ENCODE measurements at regions not wholly inside any gene's neighbourhood (a gene's known extent, or its start where the extent isn't known, plus 50 kb on each side); places are given as distances from the start of the nearest gene placed in this dataset.

DNA sequence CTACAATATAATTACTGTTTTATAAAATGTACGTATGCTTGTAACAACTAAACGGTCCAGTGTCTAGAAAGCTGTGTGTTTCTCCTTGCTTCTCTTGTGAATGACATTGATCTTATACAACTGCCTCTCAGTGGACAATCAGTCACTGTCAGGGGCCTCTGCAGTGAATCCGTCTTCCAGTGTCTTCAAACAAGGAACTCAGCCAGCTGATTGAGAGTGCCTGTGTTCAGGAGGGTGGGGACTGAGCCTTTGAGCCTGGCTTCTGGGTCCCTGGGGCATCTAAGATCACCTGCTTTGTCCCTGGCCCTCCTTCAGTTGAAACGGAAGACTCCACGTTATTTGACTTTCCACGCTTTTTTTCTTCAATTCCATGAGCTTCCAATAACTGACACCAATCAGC lies 133.1 kb upstream of the SFSWAP start:
- Histone ChIP-seq H3K27me3 (ENCODE audit: control insufficient read depth, insufficient read depth, low read length) (peaks cover 3% of the 10 kb centered on the region), H3K27ac (ENCODE audit: low read depth, low read length) (no peak overlapping the region), H3K4me1 (ENCODE audit: control insufficient read depth, insufficient read depth, low read length) (peaks cover 29% of the 10 kb centered on the region), H3K4me3 (ENCODE audit: low read depth, low read length) (no peak overlapping the region), H3K36me3 (ENCODE audit: control insufficient read depth, insufficient read depth, low read length) (no peaks in the 10 kb centered on the region), H3K9me3 (ENCODE audit: control insufficient read depth, insufficient read depth, low read length) (no peaks in the 10 kb centered on the region)
- DNase-seq (ENCODE audit: low read depth in 4 of 6, low spot score in 6 of 6): peak in 2 of 6 donors; percentile 24 to 38
- 43% methylated on average over 5 of the region's 6 CpGs for WGBS (ENCODE audit: insufficient coverage)

DNA sequence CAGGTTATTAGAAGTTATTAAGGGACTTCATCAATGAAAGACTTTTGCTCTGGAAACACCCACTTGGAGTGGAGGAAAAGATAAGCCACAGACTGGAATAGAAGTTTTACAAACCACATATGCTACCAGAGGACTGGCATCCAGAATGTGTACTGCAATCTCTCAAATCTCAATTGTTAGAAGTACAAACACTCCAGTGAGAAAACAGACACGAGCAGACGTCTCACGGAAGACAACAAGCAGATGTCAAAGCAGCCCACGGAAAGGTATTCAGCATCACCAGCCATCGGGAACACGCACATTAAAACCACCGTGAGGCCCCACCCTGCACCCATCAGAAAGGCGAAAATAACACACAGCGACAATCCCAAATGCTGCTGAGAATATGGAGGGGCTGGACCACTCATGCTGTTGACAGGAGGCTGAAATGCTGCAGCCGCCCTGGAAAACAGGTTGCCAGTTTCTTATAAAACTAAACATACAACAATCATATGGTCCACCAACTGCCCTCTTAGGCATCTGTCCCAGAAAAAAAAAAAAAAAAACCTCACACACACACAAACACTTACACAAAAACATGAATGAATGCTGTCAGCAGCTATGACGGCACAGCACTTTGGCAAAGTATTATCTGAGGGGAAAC lies 131.9 kb upstream of the SFSWAP start:
- no peaks in the 10 kb centered on the region for H3K36me3 ChIP-seq (ENCODE audit: control insufficient read depth, insufficient read depth, low read length)
- 64% methylated on average over 9 of the region's 11 CpGs for WGBS (ENCODE audit: insufficient coverage)
- H3K27ac ChIP-seq (ENCODE audit: low read depth, low read length): no peak overlapping the region
- no peaks in the 10 kb centered on the region for H3K9me3 ChIP-seq (ENCODE audit: control insufficient read depth, insufficient read depth, low read length)
- peak in 1 of 6 donors; percentile 88 for DNase-seq (ENCODE audit: low read depth in 4 of 6, low spot score in 6 of 6)
- H3K27me3 ChIP-seq (ENCODE audit: control insufficient read depth, insufficient read depth, low read length): peaks cover 3% of the 10 kb centered on the region
- no peak overlapping the region for H3K4me3 ChIP-seq (ENCODE audit: low read depth, low read length)
- peaks cover 25% of the 10 kb centered on the region for H3K4me1 ChIP-seq (ENCODE audit: control insufficient read depth, insufficient read depth, low read length)

DNA sequence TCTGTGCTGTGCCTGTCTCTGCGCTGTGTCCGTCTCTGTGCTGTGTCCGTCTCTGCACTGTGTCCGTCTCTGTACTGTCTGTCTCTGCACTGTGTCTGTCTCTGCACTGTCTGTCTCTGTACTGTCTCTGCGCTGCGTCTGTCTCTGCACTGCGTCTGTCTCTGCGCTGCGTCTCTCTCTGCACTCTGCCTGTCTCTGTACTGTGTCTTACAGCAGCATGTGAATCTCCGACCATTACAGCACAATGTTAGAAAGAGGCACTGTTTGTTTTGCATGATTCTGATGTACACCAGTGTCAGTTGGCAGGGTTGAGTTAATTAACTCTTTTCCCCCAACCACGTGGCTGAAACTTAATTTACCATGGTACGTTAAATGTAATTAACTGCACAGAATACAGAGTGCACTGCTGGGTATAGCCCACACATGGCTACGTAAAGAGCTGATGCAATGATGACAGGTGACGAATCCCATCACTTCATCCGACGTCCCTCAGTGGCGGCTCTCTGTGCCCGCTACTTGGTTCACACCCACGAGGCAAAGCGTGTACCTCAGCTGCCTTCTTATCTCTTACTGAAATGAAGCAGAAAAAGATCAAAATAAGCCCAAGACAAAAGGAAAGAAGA lies 127.7 kb upstream of the SFSWAP start:
- WGBS (ENCODE audit: insufficient coverage): 68% methylated on average over 13 of the region's 20 CpGs
- H3K27me3 ChIP-seq (ENCODE audit: control insufficient read depth, insufficient read depth, low read length): peaks cover 3% of the 10 kb centered on the region
- no peak overlapping the region for H3K27ac ChIP-seq (ENCODE audit: low read depth, low read length)
- H3K36me3 ChIP-seq (ENCODE audit: control insufficient read depth, insufficient read depth, low read length): no peaks in the 10 kb centered on the region
- DNase-seq (ENCODE audit: low read depth in 4 of 6, low spot score in 6 of 6): peak in 2 of 6 donors; percentile 44 to 85
- H3K4me1 ChIP-seq (ENCODE audit: control insufficient read depth, insufficient read depth, low read length): peaks cover 8% of the 10 kb centered on the region
- no peaks in the 10 kb centered on the region for H3K9me3 ChIP-seq (ENCODE audit: control insufficient read depth, insufficient read depth, low read length)
- H3K4me3 ChIP-seq (ENCODE audit: low read depth, low read length): no peak overlapping the region

DNA sequence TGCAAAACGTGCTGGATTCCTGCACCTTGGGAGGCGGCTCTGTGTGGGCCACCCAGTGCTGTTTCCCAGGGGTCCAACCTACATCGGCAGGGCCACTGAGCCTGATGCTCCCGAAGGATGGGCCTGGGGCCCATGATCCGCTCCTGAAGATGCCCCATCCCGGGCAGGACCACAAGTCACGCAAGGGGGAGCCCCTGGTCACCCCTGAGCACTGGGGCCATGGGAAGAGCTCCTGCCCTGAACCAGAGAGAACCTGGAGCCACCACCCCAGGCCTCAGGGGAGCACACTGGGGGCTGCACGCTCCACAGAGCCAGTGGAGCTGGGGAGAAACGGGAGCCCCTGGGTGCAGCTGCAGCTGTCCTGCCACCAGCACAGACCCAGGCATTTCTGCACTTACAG lies 124.6 kb upstream of the SFSWAP start:
- Histone ChIP-seq H3K36me3 (ENCODE audit: control insufficient read depth, insufficient read depth, low read length) (no peaks in the 10 kb centered on the region), H3K4me3 (ENCODE audit: low read depth, low read length) (no peak overlapping the region), H3K9me3 (ENCODE audit: control insufficient read depth, insufficient read depth, low read length) (no peaks in the 10 kb centered on the region), H3K27me3 (ENCODE audit: control insufficient read depth, insufficient read depth, low read length) (no peaks in the 10 kb centered on the region), H3K4me1 (ENCODE audit: control insufficient read depth, insufficient read depth, low read length) (peaks cover 4% of the 10 kb centered on the region), H3K27ac (ENCODE audit: low read depth, low read length) (no peak overlapping the region)
- 87% methylated on average over 9 of the region's 9 CpGs for WGBS (ENCODE audit: insufficient coverage)
- DNase-seq (ENCODE audit: low read depth in 4 of 6, low spot score in 6 of 6): no peak

DNA sequence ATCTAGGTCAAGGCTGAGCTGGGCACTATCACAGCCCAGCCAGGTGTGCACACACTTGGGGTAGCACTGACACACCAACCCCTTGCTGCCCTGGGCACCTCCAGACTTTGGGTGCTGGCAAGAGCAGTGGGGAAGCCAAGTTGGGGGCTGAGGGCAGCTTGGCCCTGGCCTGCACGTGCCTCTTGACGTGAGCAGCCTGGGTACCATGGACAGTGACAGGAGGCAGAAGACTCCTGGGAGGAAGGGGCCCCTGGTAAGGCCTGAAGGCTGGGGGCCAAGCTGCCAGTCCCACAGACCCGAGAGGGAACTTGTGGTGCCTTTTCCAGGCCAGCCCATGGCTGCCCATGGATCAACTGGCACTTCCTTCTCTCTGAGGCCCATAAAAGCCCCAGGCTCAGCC lies 124.1 kb upstream of the SFSWAP start:
- H3K27me3 ChIP-seq (ENCODE audit: control insufficient read depth, insufficient read depth, low read length): no peaks in the 10 kb centered on the region
- no peak overlapping the region for H3K4me3 ChIP-seq (ENCODE audit: low read depth, low read length)
- 64% methylated on average over 3 of the region's 3 CpGs for WGBS (ENCODE audit: insufficient coverage)
- no peaks in the 10 kb centered on the region for H3K9me3 ChIP-seq (ENCODE audit: control insufficient read depth, insufficient read depth, low read length)
- H3K36me3 ChIP-seq (ENCODE audit: control insufficient read depth, insufficient read depth, low read length): no peaks in the 10 kb centered on the region
- H3K27ac ChIP-seq (ENCODE audit: low read depth, low read length): no peak overlapping the region
- no peak for DNase-seq (ENCODE audit: low read depth in 4 of 6, low spot score in 6 of 6)
- H3K4me1 ChIP-seq (ENCODE audit: control insufficient read depth, insufficient read depth, low read length): peaks cover 4% of the 10 kb centered on the region

DNA sequence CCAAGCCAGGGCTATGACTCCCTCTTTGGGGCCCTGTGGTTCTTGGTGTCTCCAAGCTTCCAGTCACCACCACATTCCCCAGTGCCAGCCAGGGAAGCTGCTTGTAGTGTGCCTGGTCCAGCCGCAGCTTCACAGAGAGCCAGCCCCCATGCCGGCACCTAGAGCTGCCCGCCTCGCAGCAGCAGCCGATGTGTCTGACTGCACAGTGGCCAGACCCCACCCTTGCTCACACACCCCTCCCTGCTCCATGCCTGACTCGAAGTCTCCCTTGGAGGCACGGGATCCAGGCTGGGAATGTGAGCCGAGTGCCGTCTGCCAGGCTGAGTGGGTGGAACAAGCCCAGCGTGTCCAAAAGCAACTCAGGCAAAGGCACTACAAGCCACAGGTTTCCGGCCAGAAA lies 123.3 kb upstream of the SFSWAP start:
- no peaks in the 10 kb centered on the region for H3K27me3 ChIP-seq (ENCODE audit: control insufficient read depth, insufficient read depth, low read length)
- H3K36me3 ChIP-seq (ENCODE audit: control insufficient read depth, insufficient read depth, low read length): no peaks in the 10 kb centered on the region
- WGBS (ENCODE audit: insufficient coverage): 96% methylated on average over 11 of the region's 11 CpGs
- H3K9me3 ChIP-seq (ENCODE audit: control insufficient read depth, insufficient read depth, low read length): no peaks in the 10 kb centered on the region
- no peak overlapping the region for H3K4me3 ChIP-seq (ENCODE audit: low read depth, low read length)
- no peak overlapping the region for H3K27ac ChIP-seq (ENCODE audit: low read depth, low read length)
- H3K4me1 ChIP-seq (ENCODE audit: control insufficient read depth, insufficient read depth, low read length): peaks cover 4% of the 10 kb centered on the region
- DNase-seq (ENCODE audit: low read depth in 4 of 6, low spot score in 6 of 6): no peak

DNA sequence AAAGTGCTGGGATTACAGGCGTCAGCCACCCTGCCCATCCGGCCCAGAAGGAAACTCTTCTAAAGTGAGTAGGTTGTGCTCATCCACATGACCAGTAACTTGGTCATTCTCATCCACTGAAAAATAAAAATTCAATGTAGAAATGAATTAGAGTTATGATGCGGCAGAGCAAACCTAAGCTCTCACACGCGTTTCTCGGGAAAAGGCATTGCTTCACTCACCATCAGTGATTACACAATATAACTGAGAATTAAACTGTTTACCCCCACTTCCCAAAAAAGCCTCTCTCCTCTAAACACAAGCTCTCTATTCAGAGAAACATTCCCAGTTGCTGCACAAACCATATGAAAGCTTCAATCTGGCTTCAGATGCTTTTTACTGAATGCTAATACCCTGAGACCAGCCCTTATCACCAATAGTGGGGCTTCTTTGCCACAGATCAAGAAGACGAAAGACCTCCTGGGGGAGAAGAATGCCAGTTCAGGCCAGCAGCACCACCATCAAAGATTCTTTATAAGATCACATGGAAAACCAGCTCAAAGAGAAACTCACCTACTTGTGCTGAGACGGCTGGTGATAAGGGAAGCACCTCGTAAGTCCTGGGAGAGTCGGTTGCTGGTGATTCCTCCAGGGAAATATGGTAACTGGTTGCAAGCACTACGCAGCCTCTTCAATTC lies 121.5 kb upstream of the SFSWAP start:
- Histone ChIP-seq H3K36me3 (ENCODE audit: control insufficient read depth, insufficient read depth, low read length) (no peaks in the 10 kb centered on the region), H3K4me1 (ENCODE audit: control insufficient read depth, insufficient read depth, low read length) (no peaks in the 10 kb centered on the region), H3K9me3 (ENCODE audit: control insufficient read depth, insufficient read depth, low read length) (no peaks in the 10 kb centered on the region), H3K4me3 (ENCODE audit: low read depth, low read length) (no peak overlapping the region), H3K27ac (ENCODE audit: low read depth, low read length) (no peak overlapping the region), H3K27me3 (ENCODE audit: control insufficient read depth, insufficient read depth, low read length) (no peaks in the 10 kb centered on the region)
- DNase-seq (ENCODE audit: low read depth in 4 of 6, low spot score in 6 of 6): no peak
- WGBS (ENCODE audit: insufficient coverage): 61% methylated on average over 5 of the region's 11 CpGs

DNA sequence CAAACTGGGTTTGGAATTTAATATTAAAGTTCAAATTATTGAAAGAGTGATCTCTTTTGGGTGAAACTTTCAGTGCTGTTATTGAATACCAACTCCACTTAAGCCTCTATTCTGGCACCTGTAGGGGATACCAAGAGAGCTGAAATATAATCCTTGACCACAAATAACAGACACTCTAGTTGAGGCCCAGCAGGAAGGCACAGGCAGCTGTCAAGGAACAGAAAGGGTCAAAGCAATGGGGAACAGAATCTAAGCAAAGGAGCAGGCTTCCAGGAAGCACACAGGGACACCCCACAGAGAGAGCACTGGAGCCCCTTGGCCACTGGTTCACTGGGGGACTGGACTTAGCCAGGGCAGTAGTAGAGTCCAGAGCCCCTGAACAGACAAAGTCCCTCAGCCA lies 120.9 kb upstream of the SFSWAP start:
- no peaks in the 10 kb centered on the region for H3K36me3 ChIP-seq (ENCODE audit: control insufficient read depth, insufficient read depth, low read length)
- no peak for DNase-seq (ENCODE audit: low read depth in 4 of 6, low spot score in 6 of 6)
- no peaks in the 10 kb centered on the region for H3K9me3 ChIP-seq (ENCODE audit: control insufficient read depth, insufficient read depth, low read length)
- H3K27ac ChIP-seq (ENCODE audit: low read depth, low read length): no peak overlapping the region
- no peaks in the 10 kb centered on the region for H3K27me3 ChIP-seq (ENCODE audit: control insufficient read depth, insufficient read depth, low read length)
- H3K4me1 ChIP-seq (ENCODE audit: control insufficient read depth, insufficient read depth, low read length): no peaks in the 10 kb centered on the region
- H3K4me3 ChIP-seq (ENCODE audit: low read depth, low read length): no peak overlapping the region

DNA sequence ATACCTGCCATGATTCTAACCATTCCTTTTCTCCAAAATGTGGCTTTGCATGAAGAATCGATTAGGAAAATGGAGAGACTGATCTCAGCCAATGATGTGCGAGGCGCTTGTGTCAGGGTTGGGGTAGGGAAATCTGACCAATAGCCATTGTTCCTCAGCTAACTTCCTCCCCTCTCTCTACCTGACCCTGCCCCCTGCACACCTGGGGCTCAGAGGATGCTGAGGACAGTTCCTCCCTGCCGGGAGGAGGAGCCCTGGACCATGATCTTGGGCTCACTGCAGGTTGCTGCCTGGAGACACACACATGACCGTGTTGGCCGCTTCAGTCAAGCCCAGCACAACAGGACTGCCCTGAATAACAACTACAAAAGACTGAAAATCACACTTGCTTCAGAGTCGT lies 119.8 kb upstream of the SFSWAP start:
- no peak for DNase-seq (ENCODE audit: low read depth in 4 of 6, low spot score in 6 of 6)
- Histone ChIP-seq H3K27ac (ENCODE audit: low read depth, low read length) (no peak overlapping the region), H3K36me3 (ENCODE audit: control insufficient read depth, insufficient read depth, low read length) (no peaks in the 10 kb centered on the region), H3K9me3 (ENCODE audit: control insufficient read depth, insufficient read depth, low read length) (no peaks in the 10 kb centered on the region), H3K4me1 (ENCODE audit: control insufficient read depth, insufficient read depth, low read length) (no peaks in the 10 kb centered on the region), H3K27me3 (ENCODE audit: control insufficient read depth, insufficient read depth, low read length) (no peaks in the 10 kb centered on the region), H3K4me3 (ENCODE audit: low read depth, low read length) (no peak overlapping the region)
- WGBS (ENCODE audit: insufficient coverage): 72% methylated on average over 3 of the region's 7 CpGs
